KMS-11 (cell line): ENCODE measurements at regions not wholly inside any gene's neighbourhood (a gene's known extent, or its start where the extent isn't known, plus 50 kb on each side); places are given as distances from the start of the nearest gene placed in this dataset.

Experiments used
- H2AFZ ChIP-seq: fragments of 200-600 bp; sonication (generic); 2 replicates; pipeline ENCODE4 v1.6.1; 2016; ENCODE audit warnings: antibody characterized with exemption, mixed run types, low read depth
- H3K27ac ChIP-seq: fragments of 200-600 bp; sonication (generic); 2 replicates; pipeline ENCODE4 v1.6.1; 2016; ENCODE audit warnings: mild to moderate bottlenecking, mixed run types
- H3K27me3 ChIP-seq: fragments of 200-600 bp; sonication (generic); 2 replicates; pipeline ENCODE4 v1.6.1; 2017; ENCODE audit warnings: mild to moderate bottlenecking, low read depth, mixed run types, moderate library complexity; ENCODE audit not compliant: insufficient read depth
- H3K36me3 ChIP-seq: fragments of 200-600 bp; sonication (generic); 2 replicates; pipeline ENCODE4 v1.6.1; 2017; ENCODE audit warnings: mild to moderate bottlenecking, mixed run types; ENCODE audit not compliant: insufficient read depth
- H3K4me1 ChIP-seq: fragments of 200-600 bp; sonication (generic); 2 replicates; pipeline ENCODE4 v1.6.1; 2016; ENCODE audit warnings: mild to moderate bottlenecking, low read depth, mixed run types; ENCODE audit not compliant: poor library complexity, severe bottlenecking
- H3K4me2 ChIP-seq: fragments of 200-600 bp; sonication (generic); 2 replicates; pipeline ENCODE4 v1.7.0; 2016; ENCODE audit warnings: mild to moderate bottlenecking, mixed run types
- H3K4me3 ChIP-seq: fragments of 200-600 bp; sonication (generic); IDR thresholded peaks from 2 replicates; pipeline ENCODE4 v1.6.1; 2017; ENCODE audit warnings: low read depth, low read length, mixed read lengths; ENCODE audit not compliant: insufficient read depth
- H3K79me2 ChIP-seq: fragments of 200-600 bp; sonication (generic); 2 replicates; pipeline ENCODE4 v1.6.1; 2016; ENCODE audit warnings: low read depth, mixed run types; ENCODE audit not compliant: insufficient read depth
- H3K9ac ChIP-seq: fragments of 200-600 bp; sonication (generic); 2 replicates; pipeline ENCODE4 v1.6.1; 2016; ENCODE audit warnings: mild to moderate bottlenecking, mixed run types
- H4K20me1 ChIP-seq: fragments of 200-600 bp; sonication (generic); 2 replicates; pipeline ENCODE4 v1.6.1; 2016; ENCODE audit warnings: mild to moderate bottlenecking, mixed run types; ENCODE audit not compliant: insufficient read depth
- TF ChIP-seq, protein P1 (sequence below): fragments of 200-600 bp; sonication (generic); conservative IDR thresholded peaks from 2 replicates; pipeline ENCODE4 v1.6.1; 2017; ENCODE audit warnings: low read depth, mild to moderate bottlenecking, antibody characterized with exemption, low read length, moderate library complexity, mixed read lengths

GRCh38 chr7:119348491-119348890 is 924.5 kb upstream of the KCND2 start:
- no peaks in the 10 kb centered on the region for H3K4me1 ChIP-seq
- H2AFZ ChIP-seq: no peak overlapping the region
- no peaks in the 10 kb centered on the region for H3K27me3 ChIP-seq

DNA sequence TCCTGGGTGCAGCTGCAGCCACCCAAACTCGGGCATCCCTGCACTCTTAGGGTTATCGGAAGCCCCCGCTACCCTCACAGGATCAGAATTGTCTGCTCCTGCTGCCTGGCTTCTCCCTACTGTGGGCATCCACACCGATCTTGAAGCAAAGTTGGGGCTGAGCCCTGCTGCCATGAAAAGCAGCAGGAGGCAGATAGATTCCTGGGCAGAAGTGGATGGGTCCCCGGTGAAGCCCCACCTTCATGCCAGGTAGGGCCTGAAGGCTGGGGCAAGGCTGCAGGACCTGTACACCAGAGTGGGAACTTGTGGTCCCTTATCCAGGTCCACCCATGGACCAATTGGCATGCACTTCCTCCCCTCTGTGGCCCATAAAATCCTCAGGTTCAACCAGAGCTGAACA is 922.6 kb upstream of the KCND2 start:
- Histone ChIP-seq H4K20me1 (no peaks in the 10 kb centered on the region), H3K4me2 (no peak overlapping the region), H3K4me3 (no peak overlapping the region), H3K9ac (no peak overlapping the region), H2AFZ (no peak overlapping the region), H3K36me3 (no peaks in the 10 kb centered on the region), H3K4me1 (no peaks in the 10 kb centered on the region), H3K27ac (no peak overlapping the region), H3K27me3 (no peaks in the 10 kb centered on the region), H3K79me2 (no peaks in the 10 kb centered on the region)
- TF ChIP-seq, protein P1, sequence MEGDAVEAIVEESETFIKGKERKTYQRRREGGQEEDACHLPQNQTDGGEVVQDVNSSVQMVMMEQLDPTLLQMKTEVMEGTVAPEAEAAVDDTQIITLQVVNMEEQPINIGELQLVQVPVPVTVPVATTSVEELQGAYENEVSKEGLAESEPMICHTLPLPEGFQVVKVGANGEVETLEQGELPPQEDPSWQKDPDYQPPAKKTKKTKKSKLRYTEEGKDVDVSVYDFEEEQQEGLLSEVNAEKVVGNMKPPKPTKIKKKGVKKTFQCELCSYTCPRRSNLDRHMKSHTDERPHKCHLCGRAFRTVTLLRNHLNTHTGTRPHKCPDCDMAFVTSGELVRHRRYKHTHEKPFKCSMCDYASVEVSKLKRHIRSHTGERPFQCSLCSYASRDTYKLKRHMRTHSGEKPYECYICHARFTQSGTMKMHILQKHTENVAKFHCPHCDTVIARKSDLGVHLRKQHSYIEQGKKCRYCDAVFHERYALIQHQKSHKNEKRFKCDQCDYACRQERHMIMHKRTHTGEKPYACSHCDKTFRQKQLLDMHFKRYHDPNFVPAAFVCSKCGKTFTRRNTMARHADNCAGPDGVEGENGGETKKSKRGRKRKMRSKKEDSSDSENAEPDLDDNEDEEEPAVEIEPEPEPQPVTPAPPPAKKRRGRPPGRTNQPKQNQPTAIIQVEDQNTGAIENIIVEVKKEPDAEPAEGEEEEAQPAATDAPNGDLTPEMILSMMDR: no peak

More at GRCh38 chr7:119348491-119348890, 924.5 kb upstream of the KCND2 start:
- TF ChIP-seq, protein P1: no peak
- H3K79me2 ChIP-seq: no peaks in the 10 kb centered on the region
- no peak overlapping the region for H3K27ac ChIP-seq
- H3K36me3 ChIP-seq: no peaks in the 10 kb centered on the region
- no peak overlapping the region for H3K4me2 ChIP-seq
- no peaks in the 10 kb centered on the region for H4K20me1 ChIP-seq
- no peak overlapping the region for H3K9ac ChIP-seq
- H3K4me3 ChIP-seq: no peak overlapping the region

DNA sequence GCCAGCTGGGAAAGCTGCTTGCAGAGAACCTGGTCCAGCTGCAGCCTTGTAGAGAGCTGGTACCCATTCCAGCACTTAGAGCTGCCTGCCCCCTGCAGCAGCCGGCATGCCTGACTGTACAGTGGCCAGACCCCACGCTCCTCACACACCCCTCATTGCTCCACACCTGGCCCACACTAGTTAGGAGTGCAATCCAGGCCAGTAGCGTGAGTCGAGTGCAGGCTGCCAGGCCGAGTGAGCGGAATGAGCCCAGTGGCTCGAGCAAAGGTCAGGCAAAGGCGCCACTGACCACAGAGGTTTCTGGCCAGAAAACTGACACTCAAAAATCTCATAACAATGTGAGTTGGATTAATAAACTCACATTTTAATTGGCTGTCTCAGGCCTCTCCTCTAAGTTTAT is 921.7 kb upstream of the KCND2 start:
- H3K79me2 ChIP-seq: no peaks in the 10 kb centered on the region
- no peak overlapping the region for H3K4me3 ChIP-seq
- H2AFZ ChIP-seq: no peak overlapping the region
- no peak overlapping the region for H3K27ac ChIP-seq
- H3K27me3 ChIP-seq: no peaks in the 10 kb centered on the region
- no peaks in the 10 kb centered on the region for H3K36me3 ChIP-seq
- H3K4me1 ChIP-seq: no peaks in the 10 kb centered on the region
- no peaks in the 10 kb centered on the region for H4K20me1 ChIP-seq
- no peak overlapping the region for H3K9ac ChIP-seq
- TF ChIP-seq, protein P1: no peak
- H3K4me2 ChIP-seq: no peak overlapping the region

GRCh38 chr7:119374436-119374835 is 898.5 kb upstream of the KCND2 start:
- Histone ChIP-seq H2AFZ (no peak overlapping the region), H3K27ac (no peak overlapping the region), H3K79me2 (no peaks in the 10 kb centered on the region), H3K27me3 (no peaks in the 10 kb centered on the region), H3K36me3 (no peaks in the 10 kb centered on the region), H3K4me1 (no peaks in the 10 kb centered on the region), H3K4me2 (no peak overlapping the region), H4K20me1 (no peaks in the 10 kb centered on the region), H3K4me3 (no peak overlapping the region), H3K9ac (no peak overlapping the region)
- TF ChIP-seq, protein P1: no peak
